ENCODE measurements at regions not wholly inside any gene's neighbourhood (a gene's known extent, or its start where the extent isn't known, plus 50 kb on each side); places are given as distances from the start of the nearest gene placed in this dataset.

DNA sequence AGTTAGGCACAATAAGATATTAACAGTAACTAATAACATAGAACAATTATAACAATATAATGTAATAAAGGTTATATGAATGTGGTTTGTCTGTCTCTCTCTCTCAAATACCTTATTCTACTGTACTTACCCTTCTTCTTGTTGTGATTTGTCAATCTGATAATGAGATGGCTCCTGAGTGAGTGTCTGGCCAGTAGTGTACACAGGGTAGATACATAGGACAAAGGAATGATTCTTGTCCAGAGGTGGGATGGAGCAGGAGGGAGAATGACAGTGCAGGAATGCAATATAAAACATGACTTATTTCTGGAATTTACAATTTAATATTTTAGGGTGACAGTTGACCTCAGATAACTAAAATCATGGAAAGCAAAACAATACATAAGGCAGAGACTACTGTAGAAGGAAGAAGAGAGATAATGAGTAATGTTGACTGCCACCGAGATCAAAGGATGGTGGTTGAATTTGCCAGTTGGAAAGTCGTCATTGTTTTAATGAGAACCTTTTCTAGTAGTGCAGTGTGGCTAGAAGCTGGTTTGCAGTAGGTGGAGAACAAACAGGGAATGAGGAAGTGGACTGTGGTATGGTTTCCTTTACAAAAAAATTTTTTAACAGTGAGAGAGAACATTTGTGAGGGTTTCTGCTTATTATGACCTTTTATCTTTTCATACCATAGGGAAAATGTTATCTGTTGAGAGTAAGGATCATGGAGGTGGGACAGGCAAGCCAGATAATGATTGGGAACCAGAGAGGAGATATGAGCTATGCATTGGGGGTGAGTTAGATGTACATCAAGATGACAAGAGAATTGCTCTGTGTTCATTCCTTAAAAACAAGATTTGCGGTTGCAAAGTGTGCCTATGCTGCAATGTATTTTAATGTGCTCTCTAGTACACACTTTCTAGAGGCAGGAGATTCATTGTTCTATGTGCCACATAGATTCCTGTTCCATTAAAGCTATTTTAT, 458.3 kb downstream of the BTG1 start:
- TF ChIP-seq POLR2A (IDR thresholded peaks at IDR 0.05) (no peak), POLR2AphosphoS5 (IDR thresholded peaks at IDR 0.05) (no peak), EP300 (IDR thresholded peaks at IDR 0.05) (no peak)
- TF ChIP-seq, protein P1, sequence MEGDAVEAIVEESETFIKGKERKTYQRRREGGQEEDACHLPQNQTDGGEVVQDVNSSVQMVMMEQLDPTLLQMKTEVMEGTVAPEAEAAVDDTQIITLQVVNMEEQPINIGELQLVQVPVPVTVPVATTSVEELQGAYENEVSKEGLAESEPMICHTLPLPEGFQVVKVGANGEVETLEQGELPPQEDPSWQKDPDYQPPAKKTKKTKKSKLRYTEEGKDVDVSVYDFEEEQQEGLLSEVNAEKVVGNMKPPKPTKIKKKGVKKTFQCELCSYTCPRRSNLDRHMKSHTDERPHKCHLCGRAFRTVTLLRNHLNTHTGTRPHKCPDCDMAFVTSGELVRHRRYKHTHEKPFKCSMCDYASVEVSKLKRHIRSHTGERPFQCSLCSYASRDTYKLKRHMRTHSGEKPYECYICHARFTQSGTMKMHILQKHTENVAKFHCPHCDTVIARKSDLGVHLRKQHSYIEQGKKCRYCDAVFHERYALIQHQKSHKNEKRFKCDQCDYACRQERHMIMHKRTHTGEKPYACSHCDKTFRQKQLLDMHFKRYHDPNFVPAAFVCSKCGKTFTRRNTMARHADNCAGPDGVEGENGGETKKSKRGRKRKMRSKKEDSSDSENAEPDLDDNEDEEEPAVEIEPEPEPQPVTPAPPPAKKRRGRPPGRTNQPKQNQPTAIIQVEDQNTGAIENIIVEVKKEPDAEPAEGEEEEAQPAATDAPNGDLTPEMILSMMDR (IDR thresholded peaks at IDR 0.05), result no peak
